Activated T-cell treated with anti-CD3 and anti-CD28 coated beads, Interleukin-2, amount 50 U/mL, for 48 hours (primary cell): ENCODE measurements at regions not wholly inside any gene's neighbourhood (a gene's known extent, or its start where the extent isn't known, plus 50 kb on each side); places are given as distances from the start of the nearest gene placed in this dataset.

ENCODE experiments used
- DNase-seq, 2 experiments: peaks; one replicate each; pipeline ENCODE4 v3.0.0-alpha.2; 2020

- DNase-seq = no peak
Measured at GRCh38 chr1:239209591-239209990, 176.8 kb upstream of the CHRM3 start.

GRCh38 chr1:239204401-239204800 lies 182.0 kb upstream of the CHRM3 start:
- no peak for DNase-seq

GRCh38 chr1:239197871-239198270 lies 188.5 kb upstream of the CHRM3 start:
- DNase-seq = no peak

DNA sequence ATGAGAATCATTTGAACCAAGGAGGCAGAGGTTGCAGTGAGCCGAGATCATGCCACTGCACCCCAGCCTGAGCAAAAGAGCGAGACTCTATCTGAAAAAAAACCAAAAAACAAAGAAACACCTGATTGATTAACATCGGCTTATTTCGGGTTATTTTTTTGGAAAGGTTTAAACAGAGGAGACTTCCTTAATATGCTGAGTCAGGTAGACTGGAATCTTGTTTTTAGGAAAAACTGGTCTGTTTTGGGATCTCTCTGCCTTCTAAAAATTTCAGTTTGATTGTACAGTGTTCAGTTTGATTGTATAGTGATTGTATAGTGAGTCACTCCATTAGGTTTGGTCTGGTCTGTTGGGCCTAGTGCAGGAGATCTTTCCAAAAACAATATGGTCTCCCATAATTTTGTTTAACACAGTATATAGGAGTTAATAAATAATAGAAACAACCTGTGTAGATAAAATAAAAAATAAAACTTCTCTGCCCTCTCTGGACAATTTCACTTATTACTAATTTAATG lies 196.3 kb upstream of the CHRM3 start:
- DNase-seq = no peak

- no peak for DNase-seq
Measured at GRCh38 chr1:239186487-239186886, 199.9 kb upstream of the CHRM3 start.

DNA sequence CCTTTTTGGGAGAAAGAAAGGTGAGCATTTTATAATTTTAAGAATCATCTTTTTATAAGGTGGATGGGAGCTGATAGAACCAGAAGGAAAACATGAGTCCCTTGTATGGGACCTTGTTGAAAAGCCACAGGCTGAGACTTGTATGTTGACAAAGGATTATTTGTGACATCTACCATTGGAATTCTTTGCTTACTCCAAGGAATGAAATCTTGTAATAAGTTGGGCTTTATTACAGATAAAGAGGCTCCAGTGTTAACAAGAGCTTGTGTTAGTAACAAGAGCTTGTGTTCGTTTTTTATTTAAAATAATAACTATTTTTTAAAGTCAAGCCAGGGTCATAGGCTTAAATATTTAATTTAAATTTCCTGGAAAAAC lies 201.1 kb upstream of the CHRM3 start:
- no peak for DNase-seq

- DNase-seq = no peak
Measured at GRCh38 chr1:239184561-239185244, 201.7 kb upstream of the CHRM3 start.

DNA sequence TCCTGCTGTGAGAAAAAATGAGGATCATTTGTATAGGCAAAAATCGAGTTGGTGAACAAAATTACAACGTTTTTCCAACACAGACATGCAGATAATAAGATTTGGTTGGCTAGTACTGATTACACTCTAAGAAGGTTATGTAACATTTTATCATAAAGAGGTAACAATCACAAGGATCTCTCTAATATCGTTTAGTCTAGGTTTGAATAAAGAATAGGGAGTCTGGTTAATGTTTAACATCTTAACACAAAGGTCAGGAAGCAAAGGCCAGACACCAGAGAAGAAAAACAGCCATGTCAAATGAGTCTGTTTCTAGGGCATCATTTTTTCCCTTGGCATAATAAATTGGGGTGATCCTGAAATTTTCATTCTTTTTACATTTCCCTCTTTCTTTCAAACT lies 207.4 kb upstream of the CHRM3 start:
- DNase-seq = no peak

GRCh38 chr1:239174880-239175279 lies 211.5 kb upstream of the CHRM3 start:
- no peak for DNase-seq

GRCh38 chr1:239170828-239171227 lies 215.5 kb upstream of the CHRM3 start:
- no peak for DNase-seq

GRCh38 chr1:239169276-239169675 lies 217.1 kb upstream of the CHRM3 start:
- DNase-seq = no peak

GRCh38 chr1:239164451-239165180 lies 221.8 kb upstream of the CHRM3 start:
- no peak for DNase-seq

GRCh38 chr1:239155466-239156091 lies 230.8 kb upstream of the CHRM3 start:
- DNase-seq = no peak

DNA sequence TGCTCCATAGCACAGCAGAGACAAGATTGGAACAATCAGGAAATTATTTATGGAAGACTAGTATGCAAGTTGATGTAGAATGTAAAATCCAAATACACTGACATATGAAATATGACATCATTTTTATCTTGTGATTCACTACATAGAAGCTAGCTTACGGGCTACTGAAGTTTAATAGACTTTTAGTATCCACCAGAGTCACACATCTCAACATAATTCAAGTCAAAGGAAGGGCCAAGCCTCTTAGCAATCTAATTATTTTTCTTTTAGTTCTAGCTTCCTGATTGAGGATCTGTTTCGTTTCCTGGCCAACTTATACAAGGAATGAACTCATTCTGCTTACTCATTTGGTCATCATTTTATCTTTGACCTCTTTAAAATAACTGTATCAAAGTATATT lies 234.4 kb upstream of the CHRM3 start:
- DNase-seq = no peak

DNA sequence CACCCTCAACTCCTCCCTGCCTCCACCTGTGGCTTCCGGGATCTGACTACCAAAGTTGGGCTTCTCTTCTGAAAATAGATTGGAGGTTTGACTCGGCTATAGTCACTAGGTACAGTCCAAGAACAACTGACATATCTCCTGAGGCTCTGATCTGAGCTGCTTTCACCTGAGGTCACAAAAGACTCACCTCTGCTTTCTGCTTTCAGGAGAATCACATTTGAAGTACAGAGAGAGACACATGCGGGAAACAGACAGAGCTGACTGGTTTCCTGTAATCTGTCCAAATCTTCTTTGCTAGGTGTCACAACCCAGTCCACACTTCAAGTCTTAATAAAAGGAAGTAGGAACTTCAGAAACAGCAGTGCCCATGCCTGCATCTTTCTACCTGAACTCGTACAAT lies 245.4 kb upstream of the CHRM3 start:
- DNase-seq = no peak

DNA sequence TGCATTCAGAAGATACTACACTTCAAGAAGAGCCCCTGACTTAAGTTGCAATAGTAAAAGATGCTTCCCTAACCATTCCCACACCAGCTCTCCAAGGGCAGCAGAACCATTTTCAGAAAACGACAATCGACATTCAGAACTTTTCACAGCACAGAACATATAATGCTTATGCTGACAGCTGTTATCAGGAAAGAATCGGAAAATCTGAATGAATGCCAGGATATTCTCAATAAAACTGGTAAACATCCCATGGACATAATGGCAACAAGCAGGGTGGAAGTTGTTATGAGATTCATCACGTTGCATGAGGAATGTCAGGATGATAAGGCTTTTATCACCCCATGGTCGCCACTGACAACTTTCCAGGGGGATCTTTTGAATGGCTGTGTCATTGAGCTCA lies 246.6 kb upstream of the CHRM3 start:
- no peak for DNase-seq

DNA sequence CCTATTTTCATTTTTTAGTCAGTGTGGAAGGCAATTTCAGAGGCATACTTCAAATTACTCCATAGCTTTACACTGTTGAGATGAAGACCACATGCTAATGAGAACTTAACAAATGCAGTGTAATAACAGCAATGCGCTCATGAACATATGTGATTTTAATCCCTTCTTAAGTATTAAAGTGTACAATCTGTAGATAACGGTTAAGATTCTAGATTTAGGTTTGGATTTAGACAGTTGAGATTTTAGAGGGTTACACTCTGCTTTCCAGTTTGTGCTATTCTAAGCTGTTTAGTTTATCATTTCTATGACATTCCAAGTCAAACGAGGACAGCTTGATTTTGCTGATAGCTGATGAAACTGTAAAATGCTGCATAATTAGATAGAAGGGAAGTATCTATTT lies 257.8 kb upstream of the CHRM3 start:
- no peak for DNase-seq

DNA sequence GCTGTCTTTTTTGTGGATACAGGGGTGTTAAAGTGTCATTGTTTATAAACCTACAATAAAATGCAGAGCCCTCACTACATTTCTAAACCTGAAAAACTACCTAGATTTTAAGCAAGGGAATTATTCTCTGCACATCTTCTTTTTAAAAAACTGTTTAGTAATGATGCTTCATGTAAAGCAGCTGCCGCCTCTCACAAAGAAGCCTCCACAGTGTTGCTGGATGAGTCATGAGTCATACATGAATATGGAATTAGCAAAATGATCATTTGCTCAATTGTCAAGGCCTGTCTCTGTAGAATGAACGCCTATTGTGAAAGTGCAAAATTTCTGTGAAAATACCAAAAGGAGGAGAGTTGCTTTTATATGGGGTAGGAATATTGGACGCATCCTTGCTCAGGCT lies 259.5 kb upstream of the CHRM3 start:
- no peak for DNase-seq

- no peak for DNase-seq
Measured at GRCh38 chr1:239125893-239126292, 260.5 kb upstream of the CHRM3 start.

GRCh38 chr1:239125027-239125426 lies 261.3 kb upstream of the CHRM3 start:
- no peak for DNase-seq

DNA sequence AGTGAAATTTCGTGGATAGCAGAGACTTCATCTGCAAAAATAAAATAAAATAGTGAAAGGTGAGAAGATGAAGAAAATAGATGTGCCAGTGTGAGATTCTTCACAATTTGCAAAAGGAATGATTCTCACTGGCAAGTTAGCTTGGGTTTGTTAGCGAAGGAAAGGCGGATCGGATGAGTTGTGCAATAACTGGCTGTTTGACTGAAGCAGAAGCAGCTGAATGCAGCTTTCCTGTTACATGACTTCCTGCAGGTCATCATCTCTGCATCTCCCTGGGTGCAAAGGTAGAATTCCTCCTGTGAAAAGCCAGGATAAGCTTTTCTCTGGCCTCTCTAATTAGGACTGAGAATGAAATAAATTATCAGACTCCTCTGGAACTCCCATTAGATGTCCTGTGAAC lies 263.1 kb upstream of the CHRM3 start:
- no peak for DNase-seq

DNA sequence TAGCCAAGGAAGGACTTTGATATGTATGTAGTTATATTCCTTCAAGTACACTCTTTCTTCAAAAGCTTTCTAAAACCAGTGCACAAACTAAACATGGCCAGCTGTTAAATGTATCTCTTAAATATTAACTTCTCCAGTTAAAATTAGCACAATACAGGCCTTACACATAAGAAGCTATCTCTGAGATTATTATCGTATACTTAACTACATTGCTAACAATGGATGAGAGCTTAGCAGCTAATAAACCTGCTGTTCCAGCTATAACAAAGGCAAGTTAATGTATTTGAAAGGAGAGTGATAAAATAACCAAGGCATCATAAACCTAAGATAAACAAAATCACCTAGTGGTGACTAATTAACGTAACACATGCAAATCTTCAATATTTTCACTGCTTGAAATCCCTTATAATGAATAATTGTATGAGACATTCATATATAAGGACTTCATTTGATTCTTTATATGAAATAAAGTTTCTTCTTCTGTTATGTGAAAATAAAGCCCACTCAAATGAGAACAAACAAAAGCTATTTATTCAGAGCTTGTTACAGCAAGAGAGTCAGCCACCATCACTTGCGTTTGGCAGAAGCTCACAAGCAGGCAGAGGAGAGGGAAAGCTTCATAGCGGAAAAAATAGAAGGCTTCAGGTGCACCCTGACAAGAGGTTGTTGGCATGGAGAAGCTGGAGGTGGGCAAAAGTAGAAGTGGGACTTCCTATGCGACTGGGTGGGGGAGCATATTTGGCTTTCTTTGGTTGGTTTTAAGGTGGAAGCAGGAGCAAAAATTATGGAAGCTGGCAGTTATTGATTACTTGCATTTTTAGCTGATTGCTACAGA lies 274.1 kb upstream of the CHRM3 start:
- DNase-seq = no peak

DNA sequence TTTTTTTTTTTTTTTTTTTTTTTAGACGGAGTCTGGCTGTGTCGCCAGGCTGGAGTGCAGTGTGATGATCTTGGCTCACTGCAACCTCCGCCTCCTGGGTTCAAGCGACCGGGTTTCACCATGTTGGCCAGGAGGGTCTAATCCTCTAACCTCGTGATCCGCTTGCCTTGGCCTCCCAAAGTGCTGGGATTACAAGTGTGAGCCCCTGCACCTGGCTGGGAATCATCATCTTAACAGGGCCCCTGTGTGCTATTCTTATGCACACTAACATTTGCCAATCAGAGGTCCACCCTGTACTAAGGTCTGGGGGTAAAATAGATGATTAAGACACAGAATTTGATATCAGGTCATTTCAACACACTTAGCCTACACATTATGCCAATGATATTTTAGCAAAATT lies 278.7 kb upstream of the CHRM3 start:
- no peak for DNase-seq
